Mesothelial cell of epicardium (in vitro differentiated cells): ENCODE measurements at regions not wholly inside any gene's neighbourhood (a gene's known extent, or its start where the extent isn't known, plus 50 kb on each side); places are given as distances from the start of the nearest gene placed in this dataset.

ENCODE experiments used
- DNase-seq, 2 experiments: peaks; one replicate each; pipeline ENCODE4 v3.0.0; 2021; ENCODE audit warnings: low spot score in 2 of 2; ENCODE audit not compliant: unreplicated experiment in 2 of 2
- H3K27ac Mint-ChIP-seq: 2 replicates; pipeline ENCODE4 v1.8.0; 2021; ENCODE audit warnings: mixed read lengths
- H3K27me3 Mint-ChIP-seq: 2 replicates; pipeline ENCODE4 v1.8.0; 2021; ENCODE audit warnings: low read depth, mixed read lengths
- H3K36me3 Mint-ChIP-seq: 2 replicates; pipeline ENCODE4 v1.8.0; 2021; ENCODE audit warnings: mixed read lengths
- H3K4me1 Mint-ChIP-seq: 2 replicates; pipeline ENCODE4 v1.8.0; 2021; ENCODE audit warnings: mixed read lengths
- H3K4me3 Mint-ChIP-seq: 2 replicates; pipeline ENCODE4 v1.8.0; 2021; ENCODE audit warnings: mild to moderate bottlenecking, moderate library complexity, mixed read lengths
- H3K9me3 Mint-ChIP-seq: 2 replicates; pipeline ENCODE4 v1.8.0; 2021; ENCODE audit warnings: mixed read lengths
- CTCF ChIP-seq: fragments of 200-600 bp; sonication (generic); IDR thresholded peaks from one replicate; pipeline ENCODE4 v1.5.0; 2021; ENCODE audit warnings: antibody characterized with exemption; ENCODE audit not compliant: unreplicated experiment

GRCh38 chr1:59128239-59128736 is 168.6 kb upstream of the FGGY start:
- Mint-ChIP-seq H3K27me3 (no peaks in the 10 kb centered on the region), H3K36me3 (no peaks in the 10 kb centered on the region), H3K27ac (no peak overlapping the region), H3K4me1 (peaks cover 21% of the 10 kb centered on the region), H3K4me3 (no peak overlapping the region), H3K9me3 (peaks cover 16% of the 10 kb centered on the region)
- DNase-seq: no peak
- TF ChIP-seq CTCF: no peak

- no peak overlapping the region for H3K4me3 Mint-ChIP-seq
- no peak for DNase-seq
- no peak for TF ChIP-seq CTCF
- no peaks in the 10 kb centered on the region for H3K36me3 Mint-ChIP-seq
- H3K27ac Mint-ChIP-seq: no peak overlapping the region
- peaks cover 16% of the 10 kb centered on the region for H3K9me3 Mint-ChIP-seq
- peaks cover 21% of the 10 kb centered on the region for H3K4me1 Mint-ChIP-seq
- H3K27me3 Mint-ChIP-seq: no peaks in the 10 kb centered on the region
Measured at GRCh38 chr1:59128784-59129227, 168.1 kb upstream of the FGGY start.

- no peak overlapping the region for H3K27ac Mint-ChIP-seq
- DNase-seq: no peak
- peaks cover 4% of the 10 kb centered on the region for H3K9me3 Mint-ChIP-seq
- no peak overlapping the region for H3K4me3 Mint-ChIP-seq
- H3K36me3 Mint-ChIP-seq: no peaks in the 10 kb centered on the region
- H3K4me1 Mint-ChIP-seq: peaks cover 21% of the 10 kb centered on the region
- no peak for TF ChIP-seq CTCF
- H3K27me3 Mint-ChIP-seq: no peaks in the 10 kb centered on the region
Measured at GRCh38 chr1:59132295-59132694, 164.6 kb upstream of the FGGY start.

GRCh38 chr1:59133997-59134396 is 162.9 kb upstream of the FGGY start:
- no peak for TF ChIP-seq CTCF
- H3K27ac Mint-ChIP-seq: no peak overlapping the region
- peaks cover 21% of the 10 kb centered on the region for H3K4me1 Mint-ChIP-seq
- no peak overlapping the region for H3K4me3 Mint-ChIP-seq
- H3K36me3 Mint-ChIP-seq: no peaks in the 10 kb centered on the region
- H3K9me3 Mint-ChIP-seq: peaks cover 4% of the 10 kb centered on the region
- no peak for DNase-seq
- no peaks in the 10 kb centered on the region for H3K27me3 Mint-ChIP-seq

- Mint-ChIP-seq H3K9me3 (no peaks in the 10 kb centered on the region), H3K27me3 (no peaks in the 10 kb centered on the region), H3K4me3 (no peak overlapping the region), H3K4me1 (peaks cover 28% of the 10 kb centered on the region), H3K36me3 (no peaks in the 10 kb centered on the region), H3K27ac (no peak overlapping the region)
- no peak for DNase-seq
- TF ChIP-seq CTCF: no peak
Measured at GRCh38 chr1:59135761-59136255, 161.1 kb upstream of the FGGY start.
